GM19238 (cell line): ENCODE measurements at regions not wholly inside any gene's neighbourhood (a gene's known extent, or its start where the extent isn't known, plus 50 kb on each side); places are given as distances from the start of the nearest gene placed in this dataset.
"Not testable (repeated sequence)": the region's sequence is repeated elsewhere in the genome, so short reads cannot be mapped to it uniquely, and the experiment has no call there.

Experiments
- DNase-seq: peaks from one replicate; pipeline ENCODE4 v3.0.0; 2011; ENCODE audit warnings: low spot score; ENCODE audit not compliant: insufficient read length

GRCh38 chr12:95358111-95359083, 115.6 kb upstream of the METAP2 start:
- no peak for DNase-seq

- no peak for DNase-seq
Measured at GRCh38 chr12:95365912-95366311, 108.0 kb upstream of the METAP2 start.

- no peak for DNase-seq
Measured at GRCh38 chr12:95368931-95369330, 105.0 kb upstream of the METAP2 start.

GRCh38 chr12:95371571-95371970, 102.4 kb upstream of the METAP2 start:
- no peak for DNase-seq

- DNase-seq: not testable (repeated sequence)
Measured at GRCh38 chr12:95379481-95379880, 94.5 kb upstream of the METAP2 start.

GRCh38 chr12:95380334-95380733, 93.6 kb upstream of the METAP2 start:
- DNase-seq: not testable (repeated sequence)

GRCh38 chr12:95380997-95381786, 92.8 kb upstream of the METAP2 start:
- no peak for DNase-seq

- DNase-seq: not testable (repeated sequence)
Measured at GRCh38 chr12:95383920-95384319, 90.0 kb upstream of the METAP2 start.

GRCh38 chr12:95384785-95385184, 89.2 kb upstream of the METAP2 start:
- DNase-seq: no peak

- DNase-seq: no peak
Measured at GRCh38 chr12:95385246-95386035, 88.5 kb upstream of the METAP2 start.

- DNase-seq: no peak
Measured at GRCh38 chr12:95386051-95386450, 87.9 kb upstream of the METAP2 start.

GRCh38 chr12:95388260-95388659, 85.7 kb upstream of the METAP2 start:
- DNase-seq: not testable (repeated sequence)

- peak; percentile 7 for DNase-seq
Measured at GRCh38 chr12:95390192-95390591, 83.8 kb upstream of the METAP2 start.

GRCh38 chr12:95390932-95391331, 83.0 kb upstream of the METAP2 start:
- DNase-seq: no peak

- no peak for DNase-seq
Measured at GRCh38 chr12:95393191-95393790, 80.7 kb upstream of the METAP2 start.

- DNase-seq: no peak
Measured at GRCh38 chr12:95395696-95396095, 78.3 kb upstream of the METAP2 start.

GRCh38 chr12:95396849-95397468, 77.0 kb upstream of the METAP2 start:
- DNase-seq: no peak

- no peak for DNase-seq
Measured at GRCh38 chr12:95397571-95397970, 76.4 kb upstream of the METAP2 start.

- DNase-seq: no peak
Measured at GRCh38 chr12:95402096-95402495, 71.9 kb upstream of the METAP2 start.

GRCh38 chr12:95408201-95408600, 65.8 kb upstream of the METAP2 start:
- no peak for DNase-seq

GRCh38 chr12:95411057-95411456, 62.9 kb upstream of the METAP2 start:
- no peak for DNase-seq
